ENCODE measurements at regions not wholly inside any gene's neighbourhood (a gene's known extent, or its start where the extent isn't known, plus 50 kb on each side); places are given as distances from the start of the nearest gene placed in this dataset.

DNA sequence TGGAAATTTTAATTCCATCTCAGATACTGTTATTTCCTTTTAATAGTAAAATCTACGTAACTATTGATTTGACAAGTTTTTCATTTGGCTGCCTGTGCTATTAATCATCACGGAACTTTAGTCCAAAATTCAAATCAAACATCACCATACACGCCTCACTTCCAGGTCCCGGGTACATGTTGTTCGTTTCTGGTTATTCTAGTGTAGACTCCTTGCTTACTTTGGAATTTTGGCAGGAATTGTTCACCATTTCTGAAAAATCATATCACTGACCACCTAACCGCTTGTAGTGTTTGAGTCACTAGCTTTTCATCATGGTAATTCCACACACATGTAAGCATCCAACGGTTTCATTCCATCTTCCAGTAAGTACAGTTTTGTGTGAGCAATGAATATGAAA lies 98.0 kb upstream of the NHSL1 start:
- Mint-ChIP-seq H3K9me3 (no peaks in the 10 kb centered on the region), H3K27ac (no peak overlapping the region), H3K27me3 (ENCODE audit: low read depth) (no peaks in the 10 kb centered on the region), H3K4me3 (no peak overlapping the region), H3K4me1 (peaks cover 58% of the 10 kb centered on the region), H3K36me3 (no peaks in the 10 kb centered on the region)
- no peak for DNase-seq (ENCODE audit: low spot score)
- POLR2A ChIA-PET: no interaction called here
- no peak for ATAC-seq
- TF ChIP-seq, protein P1, sequence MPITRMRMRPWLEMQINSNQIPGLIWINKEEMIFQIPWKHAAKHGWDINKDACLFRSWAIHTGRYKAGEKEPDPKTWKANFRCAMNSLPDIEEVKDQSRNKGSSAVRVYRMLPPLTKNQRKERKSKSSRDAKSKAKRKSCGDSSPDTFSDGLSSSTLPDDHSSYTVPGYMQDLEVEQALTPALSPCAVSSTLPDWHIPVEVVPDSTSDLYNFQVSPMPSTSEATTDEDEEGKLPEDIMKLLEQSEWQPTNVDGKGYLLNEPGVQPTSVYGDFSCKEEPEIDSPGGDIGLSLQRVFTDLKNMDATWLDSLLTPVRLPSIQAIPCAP (CRISPR knock-in tag; IDR thresholded peaks at IDR 0.05): no peak
- no peak for TF ChIP-seq GABPB1 (CRISPR knock-in tag; IDR thresholded peaks at IDR 0.05)
- TF ChIP-seq, protein P2, sequence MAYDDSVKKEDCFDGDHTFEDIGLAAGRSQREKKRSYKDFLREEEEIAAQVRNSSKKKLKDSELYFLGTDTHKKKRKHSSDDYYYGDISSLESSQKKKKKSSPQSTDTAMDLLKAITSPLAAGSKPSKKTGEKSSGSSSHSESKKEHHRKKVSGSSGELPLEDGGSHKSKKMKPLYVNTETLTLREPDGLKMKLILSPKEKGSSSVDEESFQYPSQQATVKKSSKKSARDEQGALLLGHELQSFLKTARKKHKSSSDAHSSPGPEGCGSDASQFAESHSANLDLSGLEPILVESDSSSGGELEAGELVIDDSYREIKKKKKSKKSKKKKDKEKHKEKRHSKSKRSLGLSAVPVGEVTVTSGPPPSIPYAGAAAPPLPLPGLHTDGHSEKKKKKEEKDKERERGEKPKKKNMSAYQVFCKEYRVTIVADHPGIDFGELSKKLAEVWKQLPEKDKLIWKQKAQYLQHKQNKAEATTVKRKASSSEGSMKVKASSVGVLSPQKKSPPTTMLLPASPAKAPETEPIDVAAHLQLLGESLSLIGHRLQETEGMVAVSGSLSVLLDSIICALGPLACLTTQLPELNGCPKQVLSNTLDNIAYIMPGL (CRISPR knock-in tag; IDR thresholded peaks at IDR 0.05): no peak
- TF ChIP-seq, protein P3, sequence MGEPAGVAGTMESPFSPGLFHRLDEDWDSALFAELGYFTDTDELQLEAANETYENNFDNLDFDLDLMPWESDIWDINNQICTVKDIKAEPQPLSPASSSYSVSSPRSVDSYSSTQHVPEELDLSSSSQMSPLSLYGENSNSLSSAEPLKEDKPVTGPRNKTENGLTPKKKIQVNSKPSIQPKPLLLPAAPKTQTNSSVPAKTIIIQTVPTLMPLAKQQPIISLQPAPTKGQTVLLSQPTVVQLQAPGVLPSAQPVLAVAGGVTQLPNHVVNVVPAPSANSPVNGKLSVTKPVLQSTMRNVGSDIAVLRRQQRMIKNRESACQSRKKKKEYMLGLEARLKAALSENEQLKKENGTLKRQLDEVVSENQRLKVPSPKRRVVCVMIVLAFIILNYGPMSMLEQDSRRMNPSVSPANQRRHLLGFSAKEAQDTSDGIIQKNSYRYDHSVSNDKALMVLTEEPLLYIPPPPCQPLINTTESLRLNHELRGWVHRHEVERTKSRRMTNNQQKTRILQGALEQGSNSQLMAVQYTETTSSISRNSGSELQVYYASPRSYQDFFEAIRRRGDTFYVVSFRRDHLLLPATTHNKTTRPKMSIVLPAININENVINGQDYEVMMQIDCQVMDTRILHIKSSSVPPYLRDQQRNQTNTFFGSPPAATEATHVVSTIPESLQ (CRISPR knock-in tag; IDR thresholded peaks at IDR 0.05): no peak
- TF ChIP-seq TEAD1 (CRISPR knock-in tag; IDR thresholded peaks at IDR 0.05): no peak
- TF ChIP-seq, protein P4, sequence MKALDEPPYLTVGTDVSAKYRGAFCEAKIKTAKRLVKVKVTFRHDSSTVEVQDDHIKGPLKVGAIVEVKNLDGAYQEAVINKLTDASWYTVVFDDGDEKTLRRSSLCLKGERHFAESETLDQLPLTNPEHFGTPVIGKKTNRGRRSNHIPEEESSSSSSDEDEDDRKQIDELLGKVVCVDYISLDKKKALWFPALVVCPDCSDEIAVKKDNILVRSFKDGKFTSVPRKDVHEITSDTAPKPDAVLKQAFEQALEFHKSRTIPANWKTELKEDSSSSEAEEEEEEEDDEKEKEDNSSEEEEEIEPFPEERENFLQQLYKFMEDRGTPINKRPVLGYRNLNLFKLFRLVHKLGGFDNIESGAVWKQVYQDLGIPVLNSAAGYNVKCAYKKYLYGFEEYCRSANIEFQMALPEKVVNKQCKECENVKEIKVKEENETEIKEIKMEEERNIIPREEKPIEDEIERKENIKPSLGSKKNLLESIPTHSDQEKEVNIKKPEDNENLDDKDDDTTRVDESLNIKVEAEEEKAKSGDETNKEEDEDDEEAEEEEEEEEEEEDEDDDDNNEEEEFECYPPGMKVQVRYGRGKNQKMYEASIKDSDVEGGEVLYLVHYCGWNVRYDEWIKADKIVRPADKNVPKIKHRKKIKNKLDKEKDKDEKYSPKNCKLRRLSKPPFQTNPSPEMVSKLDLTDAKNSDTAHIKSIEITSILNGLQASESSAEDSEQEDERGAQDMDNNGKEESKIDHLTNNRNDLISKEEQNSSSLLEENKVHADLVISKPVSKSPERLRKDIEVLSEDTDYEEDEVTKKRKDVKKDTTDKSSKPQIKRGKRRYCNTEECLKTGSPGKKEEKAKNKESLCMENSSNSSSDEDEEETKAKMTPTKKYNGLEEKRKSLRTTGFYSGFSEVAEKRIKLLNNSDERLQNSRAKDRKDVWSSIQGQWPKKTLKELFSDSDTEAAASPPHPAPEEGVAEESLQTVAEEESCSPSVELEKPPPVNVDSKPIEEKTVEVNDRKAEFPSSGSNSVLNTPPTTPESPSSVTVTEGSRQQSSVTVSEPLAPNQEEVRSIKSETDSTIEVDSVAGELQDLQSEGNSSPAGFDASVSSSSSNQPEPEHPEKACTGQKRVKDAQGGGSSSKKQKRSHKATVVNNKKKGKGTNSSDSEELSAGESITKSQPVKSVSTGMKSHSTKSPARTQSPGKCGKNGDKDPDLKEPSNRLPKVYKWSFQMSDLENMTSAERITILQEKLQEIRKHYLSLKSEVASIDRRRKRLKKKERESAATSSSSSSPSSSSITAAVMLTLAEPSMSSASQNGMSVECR (CRISPR knock-in tag; IDR thresholded peaks at IDR 0.05; ENCODE audit: borderline replicate concordance): no peak
- TF ChIP-seq ZNF263 (CRISPR knock-in tag; IDR thresholded peaks at IDR 0.05; ENCODE audit: low read depth): no peak
- no peak for TF ChIP-seq EMX1 (CRISPR knock-in tag; IDR thresholded peaks at IDR 0.05)
- TF ChIP-seq, protein P5, sequence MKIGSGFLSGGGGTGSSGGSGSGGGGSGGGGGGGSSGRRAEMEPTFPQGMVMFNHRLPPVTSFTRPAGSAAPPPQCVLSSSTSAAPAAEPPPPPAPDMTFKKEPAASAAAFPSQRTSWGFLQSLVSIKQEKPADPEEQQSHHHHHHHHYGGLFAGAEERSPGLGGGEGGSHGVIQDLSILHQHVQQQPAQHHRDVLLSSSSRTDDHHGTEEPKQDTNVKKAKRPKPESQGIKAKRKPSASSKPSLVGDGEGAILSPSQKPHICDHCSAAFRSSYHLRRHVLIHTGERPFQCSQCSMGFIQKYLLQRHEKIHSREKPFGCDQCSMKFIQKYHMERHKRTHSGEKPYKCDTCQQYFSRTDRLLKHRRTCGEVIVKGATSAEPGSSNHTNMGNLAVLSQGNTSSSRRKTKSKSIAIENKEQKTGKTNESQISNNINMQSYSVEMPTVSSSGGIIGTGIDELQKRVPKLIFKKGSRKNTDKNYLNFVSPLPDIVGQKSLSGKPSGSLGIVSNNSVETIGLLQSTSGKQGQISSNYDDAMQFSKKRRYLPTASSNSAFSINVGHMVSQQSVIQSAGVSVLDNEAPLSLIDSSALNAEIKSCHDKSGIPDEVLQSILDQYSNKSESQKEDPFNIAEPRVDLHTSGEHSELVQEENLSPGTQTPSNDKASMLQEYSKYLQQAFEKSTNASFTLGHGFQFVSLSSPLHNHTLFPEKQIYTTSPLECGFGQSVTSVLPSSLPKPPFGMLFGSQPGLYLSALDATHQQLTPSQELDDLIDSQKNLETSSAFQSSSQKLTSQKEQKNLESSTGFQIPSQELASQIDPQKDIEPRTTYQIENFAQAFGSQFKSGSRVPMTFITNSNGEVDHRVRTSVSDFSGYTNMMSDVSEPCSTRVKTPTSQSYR (CRISPR knock-in tag; IDR thresholded peaks at IDR 0.05): no peak
- no peak for TF ChIP-seq MXD4 (CRISPR knock-in tag; IDR thresholded peaks at IDR 0.05; ENCODE audit: borderline replicate concordance)
- no peak for TF ChIP-seq FOXP1 (CRISPR knock-in tag; IDR thresholded peaks at IDR 0.05; ENCODE audit: borderline replicate concordance)
- TF ChIP-seq, protein P6, sequence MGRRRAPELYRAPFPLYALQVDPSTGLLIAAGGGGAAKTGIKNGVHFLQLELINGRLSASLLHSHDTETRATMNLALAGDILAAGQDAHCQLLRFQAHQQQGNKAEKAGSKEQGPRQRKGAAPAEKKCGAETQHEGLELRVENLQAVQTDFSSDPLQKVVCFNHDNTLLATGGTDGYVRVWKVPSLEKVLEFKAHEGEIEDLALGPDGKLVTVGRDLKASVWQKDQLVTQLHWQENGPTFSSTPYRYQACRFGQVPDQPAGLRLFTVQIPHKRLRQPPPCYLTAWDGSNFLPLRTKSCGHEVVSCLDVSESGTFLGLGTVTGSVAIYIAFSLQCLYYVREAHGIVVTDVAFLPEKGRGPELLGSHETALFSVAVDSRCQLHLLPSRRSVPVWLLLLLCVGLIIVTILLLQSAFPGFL (CRISPR knock-in tag; IDR thresholded peaks at IDR 0.05; ENCODE audit: borderline replicate concordance): no peak
- TF ChIP-seq CBFB (CRISPR knock-in tag; IDR thresholded peaks at IDR 0.05; ENCODE audit: low read depth): no peak
- TF ChIP-seq ATF1 (CRISPR knock-in tag; IDR thresholded peaks at IDR 0.05): no peak
- no peak for TF ChIP-seq PRRX2 (CRISPR knock-in tag; IDR thresholded peaks at IDR 0.05)
- no peak for TF ChIP-seq ETV6 (CRISPR knock-in tag; IDR thresholded peaks at IDR 0.05)
- TF ChIP-seq, protein P7, sequence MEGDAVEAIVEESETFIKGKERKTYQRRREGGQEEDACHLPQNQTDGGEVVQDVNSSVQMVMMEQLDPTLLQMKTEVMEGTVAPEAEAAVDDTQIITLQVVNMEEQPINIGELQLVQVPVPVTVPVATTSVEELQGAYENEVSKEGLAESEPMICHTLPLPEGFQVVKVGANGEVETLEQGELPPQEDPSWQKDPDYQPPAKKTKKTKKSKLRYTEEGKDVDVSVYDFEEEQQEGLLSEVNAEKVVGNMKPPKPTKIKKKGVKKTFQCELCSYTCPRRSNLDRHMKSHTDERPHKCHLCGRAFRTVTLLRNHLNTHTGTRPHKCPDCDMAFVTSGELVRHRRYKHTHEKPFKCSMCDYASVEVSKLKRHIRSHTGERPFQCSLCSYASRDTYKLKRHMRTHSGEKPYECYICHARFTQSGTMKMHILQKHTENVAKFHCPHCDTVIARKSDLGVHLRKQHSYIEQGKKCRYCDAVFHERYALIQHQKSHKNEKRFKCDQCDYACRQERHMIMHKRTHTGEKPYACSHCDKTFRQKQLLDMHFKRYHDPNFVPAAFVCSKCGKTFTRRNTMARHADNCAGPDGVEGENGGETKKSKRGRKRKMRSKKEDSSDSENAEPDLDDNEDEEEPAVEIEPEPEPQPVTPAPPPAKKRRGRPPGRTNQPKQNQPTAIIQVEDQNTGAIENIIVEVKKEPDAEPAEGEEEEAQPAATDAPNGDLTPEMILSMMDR (IDR thresholded peaks at IDR 0.05): no peak
- TF ChIP-seq, protein P8, sequence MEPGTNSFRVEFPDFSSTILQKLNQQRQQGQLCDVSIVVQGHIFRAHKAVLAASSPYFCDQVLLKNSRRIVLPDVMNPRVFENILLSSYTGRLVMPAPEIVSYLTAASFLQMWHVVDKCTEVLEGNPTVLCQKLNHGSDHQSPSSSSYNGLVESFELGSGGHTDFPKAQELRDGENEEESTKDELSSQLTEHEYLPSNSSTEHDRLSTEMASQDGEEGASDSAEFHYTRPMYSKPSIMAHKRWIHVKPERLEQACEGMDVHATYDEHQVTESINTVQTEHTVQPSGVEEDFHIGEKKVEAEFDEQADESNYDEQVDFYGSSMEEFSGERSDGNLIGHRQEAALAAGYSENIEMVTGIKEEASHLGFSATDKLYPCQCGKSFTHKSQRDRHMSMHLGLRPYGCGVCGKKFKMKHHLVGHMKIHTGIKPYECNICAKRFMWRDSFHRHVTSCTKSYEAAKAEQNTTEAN (CRISPR knock-in tag; IDR thresholded peaks at IDR 0.05): no peak
- no peak for TF ChIP-seq ZNF317 (CRISPR knock-in tag; IDR thresholded peaks at IDR 0.05; ENCODE audit: borderline replicate concordance, low read depth)
- CTCF ChIA-PET: no interaction called here

All from WTC11 (cell line).